DMS153 (cell line): ENCODE measurements at regions not wholly inside any gene's neighbourhood (a gene's known extent, or its start where the extent isn't known, plus 50 kb on each side); places are given as distances from the start of the nearest gene placed in this dataset.

Source experiments
- DNase-seq: peaks from one replicate; lab custom pipeline; 2025; lab: John Stamatoyannopoulos, UW

DNA sequence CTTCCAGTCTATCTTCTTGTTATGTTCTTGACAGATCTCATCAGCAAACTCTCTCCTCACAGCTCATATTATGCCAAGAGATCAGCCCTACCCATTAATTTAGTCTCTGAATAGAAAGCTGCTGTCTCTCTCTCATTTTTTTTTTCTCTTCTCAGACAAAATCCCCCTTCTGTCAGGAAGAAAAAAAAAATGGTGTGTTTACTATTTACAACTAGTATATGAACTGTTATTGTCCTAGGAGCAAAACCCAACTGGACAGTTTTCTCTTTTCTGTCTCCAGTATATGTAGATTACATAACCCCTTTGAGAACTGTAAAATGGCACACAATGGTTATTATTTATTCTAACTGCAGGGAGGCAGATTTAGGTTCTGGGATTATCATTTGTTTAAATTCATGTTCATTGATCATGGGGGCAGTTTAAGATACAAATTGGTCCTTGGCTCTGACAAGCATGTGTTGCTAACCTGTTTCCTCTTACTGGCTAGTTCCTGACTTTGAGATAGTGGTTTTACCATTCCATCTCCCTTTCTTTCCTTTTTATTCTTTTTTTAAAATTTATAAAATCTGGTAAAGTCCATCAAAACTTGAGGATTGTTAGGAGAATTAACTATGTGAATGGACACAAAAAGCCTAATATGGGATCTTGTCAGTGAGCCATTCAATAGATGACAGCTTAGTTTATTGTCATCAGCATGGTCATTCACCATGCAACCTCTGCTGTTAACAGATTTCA lies 210.0 kb upstream of the PAPPA start:
- DNase-seq = no peak

DNA sequence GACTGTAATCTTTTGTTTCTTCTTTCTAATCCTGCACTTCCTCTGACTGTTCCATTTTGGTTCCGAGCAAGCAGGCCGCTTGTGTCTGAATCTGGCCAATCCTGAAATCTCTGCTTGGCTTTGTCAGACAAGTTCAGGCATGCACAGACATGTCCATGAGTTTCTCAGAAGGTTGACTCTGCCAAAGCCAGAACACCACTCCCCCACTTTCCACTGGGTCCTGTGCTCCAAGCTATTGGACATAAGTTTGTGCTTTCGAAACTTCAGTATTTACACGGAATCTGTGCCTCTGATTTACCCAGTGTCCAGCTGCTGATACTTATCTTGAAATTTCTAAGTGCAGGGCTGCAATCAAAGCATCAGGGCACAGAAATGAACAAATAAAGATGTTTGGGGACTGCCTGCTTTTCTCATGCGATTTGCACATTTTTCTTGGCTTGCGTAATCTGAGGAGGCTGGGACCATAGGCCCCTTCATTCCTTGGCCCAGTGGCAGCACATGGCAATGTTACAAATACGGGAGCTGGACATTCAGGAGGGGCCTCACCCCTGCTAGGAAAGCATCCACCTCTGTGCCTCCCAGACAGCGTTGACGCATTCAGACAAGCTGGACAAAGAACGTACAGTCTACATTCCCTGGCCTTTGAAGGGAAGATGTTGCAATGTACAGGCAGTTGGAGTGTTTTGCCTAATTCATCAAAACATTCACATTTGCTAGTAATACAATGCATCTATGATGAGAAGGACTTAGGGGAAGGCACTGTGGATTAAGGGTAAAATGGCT lies 209.2 kb upstream of the PAPPA start:
- DNase-seq = peak; percentile 19

DNA sequence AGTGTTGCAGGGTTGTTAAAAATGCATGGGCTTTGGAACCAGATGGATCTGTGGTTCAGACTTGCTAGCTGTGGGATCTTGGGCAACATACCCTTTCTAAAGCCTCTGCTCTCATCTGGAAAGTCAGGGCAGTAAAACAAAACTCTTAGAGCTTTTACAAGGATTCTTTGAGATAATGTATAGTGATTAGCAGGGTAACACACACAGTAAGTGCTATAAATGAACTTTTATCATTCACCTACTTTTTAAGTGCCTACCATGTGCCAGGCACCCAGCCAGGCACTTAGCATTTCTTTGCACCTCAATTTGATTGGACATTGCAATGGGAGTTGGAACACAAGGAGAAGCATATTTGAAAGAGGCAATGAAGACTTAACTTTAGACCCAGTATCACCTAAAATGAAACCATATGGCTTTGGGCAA lies 208.6 kb upstream of the PAPPA start:
- no peak for DNase-seq

DNA sequence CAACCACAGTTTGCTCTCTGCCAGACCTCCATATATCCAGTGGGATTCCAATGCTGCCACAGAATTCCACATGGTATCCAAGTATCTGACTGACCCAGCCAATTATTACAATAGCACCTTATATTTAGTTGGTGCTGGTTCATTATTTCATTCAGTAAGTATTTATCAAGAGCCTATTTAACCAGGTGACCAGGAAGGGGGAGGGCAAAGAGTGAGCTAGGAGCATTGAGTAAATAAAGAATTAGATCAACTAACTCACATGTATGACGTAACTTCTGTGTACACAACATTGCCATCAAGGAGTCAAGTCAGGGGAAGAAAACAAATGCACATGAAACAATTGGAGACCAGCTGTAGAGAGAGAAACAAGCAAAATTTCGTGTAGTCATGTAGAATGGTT lies 207.1 kb upstream of the PAPPA start:
- DNase-seq = peak; percentile 8

DNA sequence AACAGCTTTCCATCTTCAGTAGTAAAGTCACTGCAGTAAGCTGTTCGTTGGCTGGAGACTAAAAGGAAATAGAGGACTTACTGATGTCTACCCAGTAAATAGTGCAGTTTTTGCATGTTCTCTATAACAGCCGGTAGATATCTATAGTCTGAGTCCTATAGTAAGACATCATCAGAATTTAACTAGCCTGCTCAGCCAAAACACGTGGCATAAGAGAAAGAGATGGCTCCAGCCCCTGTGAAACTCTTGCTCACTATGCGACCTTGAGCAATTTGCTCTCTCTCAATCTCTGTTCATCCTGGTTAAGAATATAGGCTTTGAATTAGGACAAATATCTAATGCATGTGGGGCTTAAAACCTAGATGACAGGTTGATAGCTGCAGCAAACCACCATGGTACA lies 201.6 kb upstream of the PAPPA start:
- DNase-seq = no peak

DNA sequence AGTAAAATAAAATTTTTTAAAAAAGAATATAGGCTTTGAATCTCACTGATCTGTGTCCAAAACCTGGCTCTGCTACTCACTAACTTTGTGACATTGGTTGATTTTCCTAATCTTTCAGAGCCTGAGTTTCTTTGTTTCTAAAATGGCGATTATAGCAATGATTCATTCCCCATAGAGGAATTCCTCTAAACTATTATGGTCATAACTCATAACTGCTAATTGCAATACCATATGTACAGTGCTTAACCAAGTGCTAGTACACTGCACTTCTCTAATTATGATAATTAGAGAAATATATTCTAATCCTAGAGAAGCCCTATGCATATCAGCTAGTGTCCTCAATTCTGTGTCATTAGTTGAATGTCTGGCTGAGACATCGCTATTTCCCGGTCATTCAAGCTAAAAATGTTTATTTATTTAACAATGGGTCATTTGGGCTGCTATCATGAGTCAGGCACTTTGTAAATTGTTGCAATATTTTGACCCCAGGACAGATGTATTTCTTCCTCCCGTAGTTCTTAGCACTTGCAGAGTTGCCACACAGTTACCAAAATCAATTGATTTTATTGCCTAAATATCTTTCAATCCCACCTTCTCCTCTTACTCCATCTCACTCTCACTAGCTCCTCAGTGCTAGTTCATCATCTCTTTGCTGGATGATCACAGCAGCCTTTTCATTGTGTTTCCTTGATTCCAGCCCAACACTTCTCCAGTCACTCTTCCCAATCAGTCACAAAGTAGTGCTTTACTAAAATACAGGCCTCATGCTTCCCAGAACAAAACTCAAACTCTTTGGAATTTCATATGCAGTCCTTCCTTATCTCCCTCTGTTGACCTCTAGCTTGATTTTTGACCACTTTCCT lies 200.9 kb upstream of the PAPPA start:
- no peak for DNase-seq

DNA sequence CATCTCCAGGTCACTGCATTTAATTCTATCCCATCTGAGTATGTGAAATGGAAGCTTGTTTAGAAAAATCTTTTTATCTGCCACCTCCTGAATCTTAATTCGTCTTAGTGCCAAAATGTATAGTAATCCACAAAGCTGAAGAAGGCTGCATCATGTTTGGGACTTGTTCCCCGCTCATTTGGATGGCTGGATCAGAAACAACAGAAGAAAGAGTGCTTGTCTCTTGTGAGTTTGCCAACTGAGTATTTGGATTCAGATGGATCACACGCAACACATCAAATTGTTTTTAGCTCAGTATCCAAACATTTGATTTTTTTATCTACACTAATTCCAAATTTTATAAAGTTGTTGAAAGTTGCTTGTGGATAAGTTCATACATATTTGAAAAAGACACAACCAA lies 197.2 kb upstream of the PAPPA start:
- DNase-seq = no peak

DNA sequence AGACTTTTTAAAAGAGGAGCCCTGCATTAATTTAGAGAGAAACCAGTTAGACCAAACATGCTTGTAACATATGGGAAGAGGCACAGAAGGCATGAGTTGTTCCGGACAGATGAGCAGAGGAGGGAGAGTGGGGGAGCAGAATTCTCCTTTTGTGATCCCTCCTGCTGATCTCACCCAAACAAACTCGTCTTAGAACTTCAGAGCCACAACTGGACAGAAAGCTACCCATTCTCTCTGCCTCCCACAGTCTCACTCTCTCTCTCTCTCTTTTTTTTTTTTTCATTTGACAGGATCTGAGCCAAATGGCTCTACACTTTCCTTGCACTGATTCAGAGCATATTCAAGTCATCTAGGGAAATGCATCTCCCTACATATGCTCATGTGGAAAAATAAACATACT lies 196.0 kb upstream of the PAPPA start:
- no peak for DNase-seq

DNA sequence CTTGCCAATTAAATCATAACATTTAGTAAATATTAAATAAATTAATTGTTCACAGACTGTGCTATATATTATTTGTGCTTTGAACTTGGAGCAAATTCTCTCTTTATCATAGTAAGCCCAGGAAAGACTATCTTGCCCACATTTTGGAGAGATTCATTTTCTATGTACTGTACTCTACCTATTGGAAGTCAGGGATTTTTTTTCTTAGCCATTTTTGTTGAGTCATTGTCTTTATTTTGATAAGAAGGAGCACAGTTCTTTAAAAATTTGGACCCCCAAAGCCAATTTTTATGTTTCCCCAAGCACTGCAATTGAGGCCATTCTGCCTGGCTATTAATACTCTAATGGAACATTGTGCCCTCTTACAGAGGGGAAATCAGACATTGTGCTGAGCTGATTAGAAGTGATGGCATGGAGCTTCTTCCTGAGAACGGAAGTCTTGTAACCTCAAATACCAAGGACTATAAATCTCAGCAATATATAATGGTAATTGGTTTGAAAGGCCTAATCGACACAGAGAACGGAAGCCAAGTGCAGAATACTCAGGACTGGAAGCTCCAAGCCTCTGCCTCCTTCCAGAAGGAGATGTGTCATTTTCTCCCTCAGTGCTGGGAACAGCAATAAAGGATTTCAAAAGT lies 188.8 kb upstream of the PAPPA start:
- DNase-seq = no peak

DNA sequence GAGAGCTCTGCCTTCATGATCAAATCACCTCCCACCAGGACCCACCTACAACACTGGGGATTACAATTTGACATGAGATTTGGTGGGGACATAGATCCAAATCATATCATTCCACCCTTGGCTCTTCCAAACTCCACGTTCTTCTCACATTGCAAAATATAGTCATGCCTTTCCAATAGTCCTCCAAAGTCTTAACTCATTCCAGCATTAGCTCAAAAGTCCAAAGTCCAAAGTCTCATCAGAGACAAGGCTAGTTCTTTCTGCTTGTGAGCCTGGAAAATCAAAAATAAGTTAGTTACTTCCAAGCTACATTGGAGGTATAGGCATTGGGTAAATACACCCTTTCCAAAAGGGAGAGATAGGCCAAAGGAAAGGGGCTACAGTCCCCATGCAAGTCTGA lies 186.9 kb upstream of the PAPPA start:
- DNase-seq = no peak

DNA sequence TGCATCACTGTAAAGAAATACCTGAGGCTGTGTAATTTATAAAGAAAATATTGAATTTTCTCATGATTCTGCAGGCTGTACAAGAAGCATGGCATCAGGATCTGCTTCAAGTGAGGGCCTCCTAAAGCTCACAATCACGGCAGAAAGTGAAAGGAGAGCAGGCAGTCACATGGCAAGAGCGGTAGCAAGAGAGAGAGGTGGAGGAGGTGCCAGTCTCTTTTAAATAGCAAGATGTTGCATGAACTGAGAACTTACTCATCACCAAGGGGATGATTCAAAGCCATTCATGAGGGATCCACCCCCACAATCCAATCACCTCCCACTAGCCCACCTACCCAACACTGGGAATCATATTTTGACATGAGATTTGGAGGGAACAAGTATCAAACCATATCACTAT lies 184.5 kb upstream of the PAPPA start:
- DNase-seq = no peak

DNA sequence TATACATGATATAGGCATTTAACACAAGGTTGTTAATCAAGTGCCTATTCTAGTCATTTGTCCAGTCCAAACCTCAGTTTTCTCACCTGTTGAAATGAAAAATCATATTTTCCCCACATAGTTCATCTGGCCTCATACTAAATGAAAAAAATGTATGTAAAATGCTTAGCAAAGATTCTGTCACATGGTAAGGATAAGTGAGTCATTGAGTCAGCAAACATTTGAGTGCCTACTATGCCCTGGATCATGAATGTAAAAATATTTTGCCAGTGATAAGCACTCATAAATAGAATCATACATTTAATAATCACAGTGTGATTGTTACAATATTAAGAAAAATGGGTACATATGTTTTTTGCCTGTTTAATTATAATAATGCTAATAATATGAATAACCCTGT lies 181.2 kb upstream of the PAPPA start:
- no peak for DNase-seq

DNA sequence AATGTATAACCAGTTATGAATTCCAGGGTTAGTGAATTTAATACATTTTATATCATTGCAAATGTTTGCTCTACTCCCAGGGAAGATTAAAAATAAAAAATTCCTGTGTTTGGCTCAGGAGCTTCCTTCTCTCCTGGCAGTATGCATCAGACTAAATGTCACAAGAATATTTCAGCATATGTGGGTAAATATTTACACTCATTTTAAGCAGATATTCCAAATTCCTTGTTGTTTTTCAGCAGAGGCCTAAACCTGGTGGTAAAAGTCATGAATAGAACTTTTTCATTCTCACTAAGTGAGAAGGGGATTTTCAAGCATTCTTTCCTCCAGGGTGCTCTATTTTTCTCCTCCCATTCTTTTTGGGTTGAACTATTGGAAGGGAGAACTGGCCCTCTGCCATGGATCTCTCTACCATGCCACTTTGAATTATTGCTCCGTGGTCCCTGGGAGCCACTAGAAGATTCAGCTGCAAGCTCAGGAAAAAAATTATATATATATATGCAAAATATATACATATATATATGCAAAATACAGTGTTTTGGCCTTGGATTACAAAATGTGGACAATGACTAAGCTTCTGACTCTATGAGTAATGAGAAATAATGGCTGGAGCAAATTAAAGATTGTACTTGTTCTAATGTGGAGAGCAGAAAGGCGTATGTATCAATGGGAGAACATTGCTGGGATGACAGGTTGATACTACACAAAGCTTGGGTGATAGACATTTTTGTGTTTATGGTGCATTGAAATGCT lies 180.6 kb upstream of the PAPPA start:
- DNase-seq = no peak

DNA sequence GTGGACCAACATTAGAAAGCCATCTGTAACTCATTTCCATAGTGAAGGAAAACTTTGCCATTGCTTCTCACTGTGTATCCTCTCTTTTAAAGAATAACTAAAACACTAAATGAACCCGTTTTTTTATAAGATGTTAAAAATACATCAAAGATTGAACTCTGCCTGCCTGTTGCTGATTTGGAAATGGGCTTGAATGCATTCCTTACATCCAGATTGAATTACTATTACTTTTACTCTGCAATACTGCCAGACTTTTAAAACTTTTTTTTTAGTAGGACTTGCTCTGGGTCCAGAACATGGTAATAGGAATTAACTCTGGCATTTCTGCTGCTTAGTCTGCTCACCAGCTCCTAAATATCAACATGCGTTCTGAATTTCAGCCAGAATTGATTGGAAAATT lies 176.8 kb upstream of the PAPPA start:
- DNase-seq = no peak

DNA sequence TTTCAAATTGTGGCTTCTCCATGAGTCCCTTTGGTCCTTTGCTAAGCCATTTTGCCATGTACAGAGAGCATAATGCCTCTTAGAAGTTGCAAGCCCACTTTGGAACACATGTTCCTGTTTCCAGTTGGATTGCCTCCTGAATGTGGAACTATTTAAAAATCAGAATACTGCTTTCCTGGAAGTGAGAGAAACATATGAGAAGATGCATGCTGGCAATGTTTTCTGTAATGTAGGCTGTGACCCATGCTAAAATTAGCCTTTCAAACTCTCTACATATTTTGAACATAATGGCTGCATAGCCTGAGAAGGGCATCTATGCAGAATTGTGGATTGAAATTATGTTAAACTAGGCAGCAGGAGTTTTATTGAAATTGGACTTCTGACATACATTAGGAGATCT lies 175.5 kb upstream of the PAPPA start:
- no peak for DNase-seq

DNA sequence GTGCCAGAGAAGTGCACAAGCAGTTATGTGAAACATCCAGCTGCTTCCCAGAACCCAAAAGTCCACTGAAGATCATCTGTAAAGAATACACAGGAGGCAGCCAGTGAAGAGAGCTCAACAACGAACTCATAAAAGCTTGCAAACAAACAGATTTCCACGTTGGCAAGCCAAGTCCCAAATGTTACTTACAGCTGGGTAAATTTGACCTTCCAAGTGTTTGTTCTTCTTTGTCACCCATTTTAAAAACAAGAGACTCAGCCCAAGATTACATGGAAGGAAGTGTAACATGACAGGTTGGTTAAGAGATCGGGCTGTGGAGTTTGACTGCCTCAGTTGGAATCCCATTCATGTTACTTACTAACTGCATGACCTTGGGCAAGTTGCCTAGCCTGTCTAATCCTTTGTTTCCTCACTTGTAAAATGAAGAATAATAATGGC lies 174.9 kb upstream of the PAPPA start:
- no peak for DNase-seq

DNA sequence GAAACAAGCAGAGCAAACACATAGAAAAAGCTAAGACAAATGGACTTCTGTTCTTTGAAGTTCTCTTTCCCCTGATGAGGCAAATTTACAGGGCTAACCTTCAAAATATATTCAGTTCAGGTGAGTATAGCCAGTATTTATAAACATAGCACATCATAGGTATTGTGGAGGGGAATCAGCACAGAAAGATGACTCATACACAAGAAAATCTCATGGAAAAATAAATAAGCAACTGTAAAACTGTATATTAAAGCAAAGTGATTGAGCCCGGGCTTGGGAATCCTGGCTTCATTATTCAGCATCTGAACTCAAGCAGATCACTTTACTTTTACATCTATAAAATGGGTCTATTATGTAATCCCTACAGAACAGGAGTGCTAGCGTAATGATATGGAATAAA lies 173.5 kb upstream of the PAPPA start:
- no peak for DNase-seq

DNA sequence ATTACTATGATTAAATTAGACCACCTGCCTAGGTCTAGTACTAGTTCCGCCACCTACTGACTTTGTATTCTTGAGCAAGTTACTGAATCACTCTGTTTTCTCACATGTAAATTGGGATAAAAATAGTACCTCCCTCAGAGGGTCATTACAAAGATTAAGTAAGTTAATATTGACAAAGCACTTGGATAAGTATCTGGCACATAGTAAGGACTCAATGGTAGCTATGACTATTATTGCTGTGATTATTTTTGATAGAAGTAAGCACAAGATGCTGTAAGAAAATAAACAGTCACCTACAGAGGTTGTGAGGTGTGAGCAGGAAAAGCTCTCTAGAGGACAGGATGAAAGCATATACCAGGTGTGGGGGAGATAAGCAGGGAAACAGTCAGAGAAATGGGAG lies 173.1 kb upstream of the PAPPA start:
- no peak for DNase-seq

DNA sequence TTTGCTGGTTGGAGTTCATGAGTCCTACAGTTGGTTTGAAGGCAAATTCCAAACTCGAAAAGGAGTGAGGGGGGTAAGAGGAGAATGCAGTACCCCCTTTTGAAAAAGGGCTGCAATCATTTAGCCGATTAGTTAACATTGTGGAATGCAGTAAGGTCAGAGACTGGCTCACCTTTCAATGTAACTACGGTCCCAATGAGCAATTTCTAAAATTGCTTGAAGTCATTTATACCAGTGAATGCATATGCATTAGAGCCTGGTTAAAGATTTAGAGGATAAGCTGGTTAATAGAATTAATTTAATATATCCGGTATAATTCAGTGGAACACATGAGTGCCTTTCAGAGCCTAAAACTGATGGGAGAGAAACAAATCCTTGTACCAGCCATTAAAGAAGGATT lies 172.6 kb upstream of the PAPPA start:
- no peak for DNase-seq

DNA sequence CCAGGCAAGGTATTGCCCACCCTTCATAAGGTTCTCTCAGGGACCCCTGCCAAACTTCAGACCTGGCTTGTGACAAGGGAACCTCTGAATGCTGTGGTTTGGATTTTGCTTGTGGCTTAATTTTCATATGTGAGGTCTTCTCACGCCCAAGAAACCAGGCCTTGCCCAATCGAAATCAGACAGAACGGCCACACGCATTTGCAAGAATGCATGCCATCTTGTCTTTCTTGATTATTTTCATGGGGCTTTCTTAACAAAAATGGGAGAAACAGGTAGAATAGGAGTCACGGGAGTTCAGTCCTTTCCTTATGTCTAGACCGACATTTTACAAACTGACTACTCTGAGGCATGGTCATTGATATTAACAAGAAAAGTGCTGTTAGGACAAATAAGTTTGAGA lies 170.2 kb upstream of the PAPPA start:
- no peak for DNase-seq

DNA sequence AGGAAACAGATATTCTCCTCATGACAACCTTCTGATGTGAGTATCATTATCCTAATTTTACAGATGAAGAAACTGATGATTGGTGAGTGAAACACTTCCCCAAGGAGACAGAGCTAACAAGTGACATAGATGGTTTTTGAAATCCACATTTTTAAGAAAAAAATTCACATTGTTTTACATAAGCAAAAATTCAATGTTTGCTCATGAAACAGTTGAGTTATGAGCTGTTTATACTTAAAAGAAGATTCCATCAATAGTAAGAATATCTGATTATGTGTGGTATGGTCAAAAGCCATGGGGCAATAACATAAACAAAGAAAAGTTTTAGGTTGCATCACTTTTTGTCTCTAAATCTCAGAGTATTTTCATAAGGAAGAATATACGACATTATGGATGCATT lies 167.9 kb upstream of the PAPPA start:
- DNase-seq = no peak

DNA sequence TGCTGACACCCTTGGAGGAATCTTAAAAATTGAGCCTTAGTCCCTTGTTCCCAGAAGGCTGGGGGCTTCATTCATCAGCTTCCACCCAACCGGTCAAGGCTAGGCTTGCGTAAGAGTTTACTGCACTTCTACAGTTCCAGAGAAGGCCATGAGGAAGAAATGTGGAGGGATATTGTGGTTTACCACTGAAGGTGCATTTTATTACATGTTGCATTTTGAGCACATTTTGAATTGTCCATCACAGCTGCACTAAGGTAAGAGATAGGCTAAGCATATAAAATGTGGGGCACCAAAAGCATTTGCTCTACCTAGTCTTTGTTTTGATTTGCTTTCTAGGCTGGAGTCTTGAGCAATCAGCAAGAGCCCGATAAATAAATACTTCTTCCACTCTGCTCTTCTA lies 167.1 kb upstream of the PAPPA start:
- no peak for DNase-seq
